Ureter (tissue), 1 donor: ENCODE measurements at regions not wholly inside any gene's neighbourhood (a gene's known extent, or its start where the extent isn't known, plus 50 kb on each side); places are given as distances from the start of the nearest gene placed in this dataset.

Source experiments
- DNase-seq: peaks from one replicate; pipeline ENCODE4 v3.0.0-alpha.2; 2020; ENCODE audit warnings: low spot score
- donor health status: DM: yes; HTN: yes; CAD: no.

DNA sequence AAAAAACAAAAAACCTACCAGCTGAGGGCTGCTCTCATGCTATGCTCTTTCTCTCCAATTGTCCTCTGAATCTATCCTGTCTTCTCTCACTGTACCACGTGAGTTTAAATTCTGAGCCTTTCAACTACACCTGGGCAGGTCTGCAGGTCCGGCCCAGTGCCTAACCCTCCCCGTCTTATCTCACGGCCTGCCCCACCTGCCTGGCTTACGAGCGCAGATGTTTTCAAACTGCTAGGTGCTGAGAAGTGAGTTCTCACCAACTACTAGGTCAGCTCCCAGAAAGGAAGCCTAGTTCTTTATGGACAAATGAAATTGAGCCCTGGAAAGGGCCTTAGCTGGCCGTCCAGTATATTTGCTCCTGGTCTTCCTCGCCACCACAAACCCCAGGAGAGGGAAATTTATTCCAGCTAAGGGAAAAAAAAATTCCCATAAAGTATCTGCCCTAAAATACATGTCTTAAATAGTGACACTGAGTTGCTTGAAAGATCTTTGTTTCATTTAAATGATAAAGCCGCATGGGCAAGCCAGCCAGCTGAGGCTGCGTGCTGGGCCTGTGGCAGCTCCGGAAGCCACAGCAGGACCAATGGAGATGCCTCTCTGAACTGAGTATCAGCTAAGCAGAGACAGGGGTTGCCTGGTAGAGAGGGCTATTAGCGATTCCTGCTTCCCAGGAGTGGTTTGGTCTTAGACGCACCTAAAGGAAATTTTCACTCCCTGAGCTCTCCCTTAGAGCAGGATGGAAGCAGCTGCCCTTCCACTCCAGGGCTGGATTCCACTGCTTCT, 92.5 kb upstream of the NCK2 start:
- DNase-seq, result no peak

DNA sequence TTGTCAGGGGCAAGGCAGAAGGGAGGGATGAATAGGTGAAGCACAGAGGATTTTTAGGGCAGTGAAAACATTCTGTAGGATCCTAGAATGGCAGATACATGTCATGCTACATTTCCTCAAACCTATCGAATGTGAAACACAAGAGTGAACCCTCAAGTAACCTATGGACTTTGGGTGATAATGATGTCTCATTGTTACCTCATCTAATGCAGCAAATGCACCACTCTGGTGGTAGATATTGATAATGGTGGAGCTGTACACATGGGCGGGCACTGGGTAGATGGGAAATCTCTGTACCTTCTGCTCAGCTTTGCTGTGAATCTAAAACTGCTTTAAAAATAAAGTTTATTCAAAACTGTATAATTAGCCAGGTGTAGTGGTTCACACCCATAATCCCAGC, 95.2 kb upstream of the NCK2 start:
- DNase-seq, result no peak

DNA sequence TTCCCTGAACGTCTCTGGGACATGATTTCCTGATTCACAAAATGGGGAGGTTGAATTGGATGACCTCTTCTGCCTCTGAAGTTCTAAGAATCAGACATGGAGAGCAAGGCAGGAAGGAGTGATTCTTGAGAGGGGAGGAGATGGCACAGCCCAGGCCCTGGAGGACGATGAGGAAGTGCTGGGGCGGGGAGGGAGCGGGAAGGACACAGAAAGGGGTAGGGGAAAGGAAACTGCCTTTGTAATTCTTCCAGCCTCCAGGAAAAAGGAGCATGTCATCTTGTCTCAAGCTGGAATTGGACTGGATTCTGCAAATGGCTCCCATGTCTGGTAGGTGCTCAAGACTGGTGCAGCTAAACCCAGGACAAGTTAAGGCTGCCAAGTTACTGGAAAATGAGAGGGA, 97.0 kb upstream of the NCK2 start:
- DNase-seq, result no peak

DNA sequence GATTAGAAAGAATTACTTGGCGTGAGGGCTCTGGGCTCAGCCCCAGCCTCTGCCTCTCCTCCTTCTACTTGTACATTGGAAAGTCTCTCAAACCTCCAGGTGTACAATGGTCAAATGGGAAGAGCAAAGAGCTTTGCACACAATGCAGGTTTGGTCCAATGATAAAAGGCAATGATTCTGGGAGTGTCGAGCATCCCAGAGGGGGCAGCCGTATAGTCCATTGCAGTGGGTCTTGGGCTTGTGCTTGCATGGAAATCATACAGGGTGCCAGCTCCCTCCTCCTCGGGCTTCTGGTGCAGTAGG, 98.0 kb upstream of the NCK2 start:
- no peak for DNase-seq

DNA sequence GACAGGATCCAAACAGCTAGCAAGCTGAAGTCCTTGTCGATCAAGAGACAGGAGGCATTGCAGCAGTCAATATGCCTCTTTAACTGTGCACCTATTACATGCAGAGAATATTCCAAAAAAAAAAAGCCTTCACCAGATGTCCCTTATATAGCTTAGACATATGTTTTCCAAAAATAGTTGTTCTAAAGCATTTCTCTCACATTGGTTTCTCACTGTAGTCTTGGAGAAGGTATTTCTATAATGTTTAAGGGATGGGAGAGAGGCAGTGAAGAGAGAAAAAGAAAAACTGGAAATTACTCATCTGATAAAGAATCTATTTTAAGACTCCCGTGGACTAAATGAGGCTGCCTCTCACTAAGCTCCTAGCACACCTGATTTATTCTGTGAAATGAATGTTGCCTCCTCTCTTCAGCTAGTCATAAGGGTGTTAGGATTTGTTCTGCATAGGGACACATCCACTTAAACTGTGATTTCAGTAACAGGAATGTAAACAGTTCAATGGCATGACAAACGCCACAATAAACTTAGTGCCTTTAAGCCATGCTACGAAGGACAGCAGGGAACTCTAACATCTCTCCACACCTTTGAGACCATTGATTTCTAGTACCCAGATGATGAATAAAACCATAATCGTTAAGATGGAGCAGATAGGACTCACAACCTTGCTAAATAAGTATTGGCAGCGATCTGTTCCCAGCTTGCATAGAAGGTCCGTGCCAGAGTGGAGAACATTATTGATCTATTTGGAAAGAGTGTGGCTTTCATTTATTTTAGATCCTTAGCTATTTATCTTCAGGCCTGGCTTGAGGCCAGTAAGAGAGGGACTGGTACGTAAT, 98.6 kb upstream of the NCK2 start:
- DNase-seq, result no peak

DNA sequence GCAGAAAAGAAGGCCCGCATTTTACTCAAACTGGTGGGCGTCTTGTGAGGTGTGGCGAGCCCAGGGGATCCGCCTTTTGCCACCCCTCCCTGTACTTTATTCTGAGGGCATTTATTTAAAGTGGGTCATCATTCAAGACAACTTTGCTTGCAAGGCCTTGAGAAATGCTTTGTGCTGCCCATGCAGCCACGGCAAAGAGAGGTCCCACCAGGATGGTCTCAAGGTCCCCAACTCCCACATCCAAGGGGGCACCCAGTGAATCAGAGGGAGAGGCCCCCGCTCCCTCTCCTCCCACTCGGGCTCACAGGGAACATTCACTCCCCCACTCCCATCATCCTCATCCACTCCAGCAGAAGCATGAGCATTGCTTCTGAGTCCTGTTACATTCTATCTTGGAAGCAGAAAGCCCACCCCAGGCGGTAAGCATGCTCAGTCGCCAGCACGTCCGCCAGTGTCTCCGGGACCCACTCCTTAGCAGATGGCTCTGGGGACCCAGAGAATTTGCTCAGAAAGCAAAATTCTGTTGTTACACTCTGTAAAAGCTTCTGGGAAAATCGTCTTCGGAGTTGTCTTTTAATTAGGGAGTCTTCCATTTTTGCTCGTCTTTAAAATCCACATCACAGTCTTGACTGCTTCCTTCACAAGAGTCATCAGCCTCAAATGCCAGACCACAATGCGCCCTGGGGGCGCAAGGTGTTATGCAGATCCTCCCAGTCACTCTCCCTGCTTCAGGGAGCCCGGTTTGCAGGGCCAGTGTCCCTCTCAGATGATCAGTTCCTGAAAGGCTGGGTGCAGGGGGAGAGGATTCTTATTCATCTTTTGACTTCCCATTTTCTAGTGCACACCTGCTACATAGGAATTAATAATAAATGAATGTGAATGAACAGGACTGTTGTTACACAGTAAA, 99.4 kb upstream of the NCK2 start:
- no peak for DNase-seq

DNA sequence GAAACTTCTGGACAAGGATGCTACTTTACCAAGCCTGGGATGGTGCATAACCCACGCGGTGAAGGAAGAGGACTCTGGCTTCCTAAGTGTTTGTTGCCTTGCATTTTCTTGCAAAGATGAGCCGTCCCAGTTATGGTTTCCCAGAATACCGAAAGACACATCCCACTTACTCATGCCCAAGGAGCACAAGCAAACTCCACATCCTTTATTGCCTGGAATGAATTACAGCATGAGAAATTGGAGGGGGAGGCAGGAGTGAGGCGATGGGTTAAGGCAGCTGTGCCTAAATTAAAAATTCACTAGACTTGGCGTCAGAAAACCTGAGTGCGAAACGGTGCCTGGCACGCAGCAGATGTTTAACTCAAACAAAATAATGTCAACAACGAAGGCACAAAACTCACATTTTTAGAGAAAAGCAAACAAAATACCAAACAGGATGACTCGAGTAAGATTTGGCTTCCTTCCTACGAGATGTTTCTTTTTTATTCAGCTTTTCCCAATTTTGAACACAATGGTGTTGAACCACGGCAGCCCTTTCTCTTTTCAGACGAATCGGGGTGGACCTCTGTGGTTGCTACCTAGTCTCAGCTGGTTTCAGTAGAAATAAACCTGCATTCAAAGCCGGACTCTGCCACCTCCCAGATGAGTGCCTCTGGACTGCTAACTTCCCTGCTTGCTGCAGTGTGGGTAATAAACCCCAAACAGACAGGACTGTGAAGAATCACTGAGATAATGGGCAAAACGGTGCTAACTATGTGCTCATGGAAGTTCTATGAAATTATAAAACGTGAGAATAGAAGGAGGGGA, 100.3 kb upstream of the NCK2 start:
- DNase-seq, result no peak

DNA sequence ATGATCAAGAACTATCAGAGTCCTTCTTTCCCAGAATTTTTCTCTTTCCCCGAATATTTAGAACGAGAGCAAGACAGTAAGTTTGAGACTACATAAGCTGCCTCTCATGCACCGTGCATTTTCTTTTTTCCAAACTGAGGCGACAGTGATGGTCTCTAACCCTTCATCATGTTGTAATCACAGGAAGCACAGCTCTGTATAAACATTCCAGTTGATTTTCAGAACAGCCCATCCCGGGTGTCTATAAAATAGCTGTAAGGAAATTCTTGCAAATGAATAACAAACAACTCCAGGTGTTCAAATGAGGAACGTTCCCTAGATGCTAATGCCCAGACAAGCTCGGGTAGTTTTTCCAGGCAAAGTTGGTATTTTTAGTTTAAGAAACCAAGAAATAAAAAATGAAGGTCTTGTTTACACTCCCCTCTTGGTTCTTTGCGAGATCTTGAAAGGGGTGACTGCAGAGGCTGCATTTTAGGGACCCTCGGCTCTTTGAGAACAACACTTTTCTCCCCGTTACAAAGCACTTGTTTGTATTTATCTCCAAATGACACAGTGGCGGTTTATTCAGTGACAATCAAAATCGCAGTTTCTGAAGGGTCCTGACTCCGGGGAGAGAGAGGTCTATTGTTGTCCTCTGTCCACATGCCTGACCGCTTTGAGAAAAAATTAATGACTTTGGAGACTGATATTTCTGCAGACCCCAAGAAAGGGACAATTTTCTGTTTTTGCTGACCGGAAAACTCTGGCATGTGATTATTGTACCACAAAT, 101.1 kb upstream of the NCK2 start:
- no peak for DNase-seq

DNA sequence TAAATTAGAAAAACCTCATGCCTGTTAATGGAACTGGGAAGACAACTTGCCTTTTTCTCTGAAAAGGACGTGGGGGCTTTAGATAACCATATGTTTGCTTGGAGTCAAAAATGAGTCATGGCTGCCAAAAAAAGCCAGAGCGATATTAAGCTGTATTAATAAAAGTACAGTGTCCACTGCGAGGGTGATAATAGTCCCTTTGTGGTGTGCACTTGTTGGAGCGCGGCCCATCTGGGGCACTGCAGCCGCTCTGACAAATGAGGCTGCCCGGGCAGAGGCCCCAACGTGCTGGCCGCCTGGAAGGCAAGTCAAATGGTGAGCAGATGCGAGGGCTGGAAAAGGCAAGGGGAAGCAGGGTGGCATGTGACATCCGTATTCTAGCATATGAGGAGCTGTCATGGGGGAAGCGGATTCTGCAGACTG, 103.3 kb upstream of the NCK2 start:
- no peak for DNase-seq

DNA sequence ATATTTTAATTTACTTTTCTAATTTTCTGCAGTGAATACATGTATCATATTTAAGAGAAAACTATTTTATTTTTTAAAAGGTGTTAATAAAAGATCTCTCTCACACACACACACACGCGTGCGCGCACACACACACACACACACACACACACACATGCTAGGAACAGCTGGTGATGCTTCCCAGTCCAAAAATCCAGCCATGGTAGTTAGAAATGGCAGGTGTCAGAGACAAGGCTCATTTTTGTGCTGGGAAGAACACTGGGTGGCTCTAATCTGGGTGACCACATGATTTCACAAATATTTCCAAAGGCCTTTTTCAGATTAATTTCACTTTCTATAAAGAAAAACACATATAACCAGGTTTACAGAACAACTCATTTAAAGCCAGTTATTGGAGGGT, 104.5 kb upstream of the NCK2 start:
- no peak for DNase-seq

DNA sequence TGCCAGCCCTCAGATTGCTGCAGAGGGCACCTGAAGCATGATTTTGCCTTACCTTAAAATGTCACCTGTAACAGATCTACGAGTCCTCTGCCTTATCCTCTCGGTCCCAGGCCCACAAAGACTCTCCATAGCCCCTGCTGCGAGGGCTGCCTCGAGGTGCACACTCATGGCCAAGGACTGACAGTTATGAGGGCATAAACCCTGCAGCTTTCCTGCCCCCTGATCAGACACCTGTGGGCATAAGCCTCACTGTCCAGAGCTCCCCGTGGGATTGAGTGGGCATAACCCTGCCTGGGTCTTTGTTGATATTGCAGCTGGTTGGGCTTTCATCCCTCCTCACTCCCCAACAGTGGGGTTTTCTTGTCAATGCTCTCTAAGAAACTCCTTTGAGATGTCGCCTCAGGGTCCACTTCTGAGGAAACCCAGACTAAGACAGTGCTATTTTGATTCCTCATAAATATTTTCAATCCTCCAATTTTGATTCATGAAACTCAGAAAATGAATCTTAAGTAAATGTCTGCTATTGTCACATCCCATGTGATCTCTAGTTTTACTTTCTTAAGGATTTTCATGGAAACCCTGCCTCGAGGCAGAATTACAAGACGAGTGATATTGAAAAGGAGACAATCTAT, 108.5 kb upstream of the NCK2 start:
- DNase-seq, result no peak

DNA sequence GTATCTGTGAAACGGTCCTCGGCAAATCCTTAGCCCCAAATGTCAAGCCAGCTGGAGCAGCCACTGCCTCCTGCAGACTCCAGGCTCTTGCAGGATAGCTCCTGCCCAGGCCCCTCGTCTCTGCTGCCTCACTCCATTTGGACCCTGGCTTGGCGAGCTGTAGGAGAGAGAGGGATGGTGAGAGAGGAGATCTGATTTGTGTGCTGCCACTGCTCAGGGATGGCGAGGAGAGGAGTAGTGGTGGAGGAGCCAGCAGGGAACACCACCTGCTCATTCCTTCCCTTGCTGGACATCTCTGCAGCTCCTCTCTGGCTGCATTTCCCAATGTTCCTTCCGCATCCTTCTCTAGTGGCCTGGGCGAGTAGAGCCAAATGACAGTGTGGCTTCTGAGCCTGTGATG, 109.1 kb upstream of the NCK2 start:
- DNase-seq, result no peak

DNA sequence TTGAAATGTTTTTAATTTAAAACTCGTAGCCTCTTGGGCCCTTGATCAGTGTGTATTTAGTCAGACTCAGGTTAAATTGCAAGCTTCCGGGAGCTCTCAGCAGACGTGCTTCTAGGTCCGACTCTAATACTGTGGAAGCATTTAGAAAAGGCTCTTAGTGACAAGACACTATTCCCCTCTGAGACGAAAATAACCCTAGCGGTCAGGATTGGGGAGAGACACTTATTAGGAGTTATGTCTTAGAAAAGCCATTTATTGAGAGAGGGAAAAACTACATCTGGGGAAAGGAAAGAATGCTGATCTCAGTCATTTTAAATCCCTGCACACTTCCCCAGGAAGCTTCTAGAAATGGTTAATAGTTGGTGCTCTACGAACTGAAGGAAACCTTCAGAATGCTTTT, 110.5 kb upstream of the NCK2 start:
- no peak for DNase-seq

DNA sequence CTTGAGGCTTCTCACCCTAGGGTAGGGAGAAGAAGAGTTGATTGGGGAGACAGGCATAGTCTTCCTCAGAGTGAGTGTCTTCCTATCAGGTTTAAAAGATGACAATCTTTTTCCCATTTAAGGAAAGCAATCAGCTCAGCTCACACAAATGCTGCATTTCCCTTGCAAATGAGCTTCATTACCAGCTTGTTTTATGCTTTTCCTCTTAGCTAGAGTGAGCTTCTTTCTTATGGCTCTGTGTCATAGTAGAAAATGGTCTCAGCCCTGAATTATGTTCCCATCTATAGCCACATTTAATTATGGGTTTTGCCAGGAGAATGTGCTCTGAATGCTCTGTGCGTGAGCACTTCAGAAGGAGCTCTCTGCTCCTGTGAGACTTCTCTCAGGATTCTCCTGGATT, 112.8 kb upstream of the NCK2 start:
- DNase-seq, result no peak

DNA sequence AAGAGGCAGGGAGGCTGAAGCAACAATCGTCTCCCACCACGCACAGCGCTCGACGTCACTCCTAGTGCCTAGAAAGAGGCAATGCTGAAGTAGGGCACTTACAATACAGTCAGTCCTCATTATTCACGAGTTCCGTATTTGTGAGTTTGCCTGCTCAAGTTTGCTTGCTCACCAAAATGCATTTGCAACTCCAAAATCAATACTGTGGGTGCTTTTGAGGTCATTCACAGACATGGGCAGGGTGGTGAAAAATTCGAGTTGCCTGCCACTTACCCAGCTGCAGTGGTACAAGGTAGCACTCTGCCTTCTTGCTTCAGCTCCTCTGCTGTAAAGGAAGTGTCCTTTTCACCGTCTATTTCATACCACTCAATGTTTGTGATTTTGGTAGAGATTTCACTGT, 113.7 kb upstream of the NCK2 start:
- no peak for DNase-seq

DNA sequence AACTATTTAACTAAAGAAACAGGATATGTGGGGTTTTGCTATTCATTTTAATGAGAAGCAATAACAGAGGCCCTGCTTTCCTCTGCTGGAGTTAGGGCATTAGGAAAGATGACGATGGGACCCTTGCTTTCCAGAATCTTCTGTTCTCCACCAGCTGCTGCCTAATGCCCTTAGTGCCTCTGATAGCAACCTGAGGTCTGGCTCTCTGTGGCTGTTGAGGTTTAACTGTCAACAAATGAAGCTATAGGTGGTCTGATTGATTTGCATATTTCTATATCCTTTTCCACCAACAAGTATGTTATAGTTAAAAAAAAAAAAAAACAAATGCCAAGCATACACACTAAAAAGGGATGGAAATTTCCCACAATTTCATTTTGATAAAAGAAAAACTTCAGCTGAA, 115.1 kb upstream of the NCK2 start:
- no peak for DNase-seq

DNA sequence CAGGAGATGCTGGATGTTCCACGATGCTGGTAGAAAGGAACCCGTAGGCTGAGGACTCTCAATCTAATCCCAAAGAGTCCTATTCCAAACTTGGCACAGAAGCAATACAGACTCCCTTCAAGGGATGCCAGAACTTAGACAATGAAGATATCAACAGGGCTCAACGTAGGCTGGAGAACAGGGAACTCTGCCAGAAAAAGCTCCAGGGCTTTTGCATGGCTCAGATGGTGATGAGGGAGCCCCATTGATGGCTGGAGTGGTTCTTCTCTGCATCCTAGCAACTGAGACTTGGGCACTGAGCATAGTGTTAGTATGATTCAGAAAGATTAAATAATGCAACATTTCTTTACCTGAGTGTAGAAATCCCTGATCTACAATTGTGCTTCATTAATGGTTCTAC, 117.2 kb upstream of the NCK2 start:
- no peak for DNase-seq

DNA sequence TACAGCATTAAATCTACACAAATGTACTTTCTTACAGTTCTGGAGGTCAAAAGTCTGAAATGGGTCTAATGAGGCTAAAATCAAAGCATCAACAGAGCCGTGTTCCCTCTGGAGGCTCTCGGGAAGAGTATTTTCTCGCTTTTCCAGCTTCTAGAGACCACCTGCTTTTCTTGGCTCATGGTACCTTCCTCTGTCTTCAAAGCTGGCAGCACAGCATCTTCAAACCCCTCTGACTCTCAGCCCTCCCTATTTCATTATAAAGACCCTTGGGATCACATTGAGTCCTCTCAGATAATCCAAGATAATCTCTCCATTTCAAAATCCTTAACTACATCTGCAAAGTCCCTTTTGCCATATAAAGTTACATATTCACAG, 117.8 kb upstream of the NCK2 start:
- DNase-seq, result no peak

DNA sequence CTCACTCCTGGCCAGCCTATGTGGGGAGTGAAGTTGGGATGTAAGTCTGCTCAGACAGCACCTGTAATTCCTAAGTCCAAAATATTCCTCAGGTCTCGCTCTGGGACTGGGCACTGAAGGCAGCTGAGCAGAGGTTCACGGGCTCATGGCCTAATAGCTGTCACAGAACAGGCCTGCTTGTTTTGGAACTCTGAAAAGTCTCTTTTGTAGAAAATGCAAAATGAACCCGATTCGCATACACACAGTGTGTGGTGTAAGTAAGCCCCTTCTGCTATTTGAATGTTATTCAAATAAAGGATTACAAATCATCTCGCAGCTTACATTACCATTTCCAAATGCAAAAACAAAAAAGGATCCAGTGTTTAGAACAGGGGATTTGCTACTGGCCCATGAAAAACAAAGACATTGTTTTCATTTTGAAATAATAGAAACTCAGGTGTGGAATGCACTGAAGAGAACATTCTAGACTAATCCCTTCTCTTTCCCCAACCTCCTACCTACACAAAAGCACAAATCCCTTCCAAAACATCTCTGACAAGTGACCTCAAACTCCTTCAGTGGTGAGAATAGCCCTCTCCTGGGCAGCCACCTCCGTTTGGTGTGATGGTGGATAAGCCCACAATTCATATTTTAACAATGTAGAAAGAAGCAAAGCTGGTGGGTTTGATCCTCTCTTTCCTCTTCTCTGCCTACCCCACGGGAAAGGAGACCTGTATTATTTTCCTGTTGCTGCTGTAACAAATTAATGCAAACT, 118.3 kb upstream of the NCK2 start:
- no peak for DNase-seq

DNA sequence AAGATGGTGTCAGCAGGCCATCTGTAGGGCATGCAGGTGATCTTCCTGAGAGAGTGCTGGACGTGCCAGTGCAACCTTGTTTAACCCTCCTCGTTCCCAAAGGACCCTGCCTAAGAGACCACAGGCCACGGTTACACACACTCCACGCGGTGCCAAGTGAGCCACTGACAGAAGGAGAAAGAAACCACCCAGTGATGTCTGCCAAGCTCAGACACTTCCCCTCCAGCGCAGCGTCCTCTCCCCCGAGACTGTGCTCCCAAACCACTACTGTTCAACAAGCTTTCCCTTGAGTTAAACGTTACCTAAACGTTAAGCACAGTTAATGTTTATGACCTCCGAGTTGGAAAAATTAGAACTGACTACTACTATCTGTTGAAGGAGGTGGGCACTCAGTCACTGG, 119.1 kb upstream of the NCK2 start:
- DNase-seq, result no peak
